Endothelial cell of umbilical vein (primary cell): ENCODE measurements at regions not wholly inside any gene's neighbourhood (a gene's known extent, or its start where the extent isn't known, plus 50 kb on each side); places are given as distances from the start of the nearest gene placed in this dataset.

Experiments used
- EZH2 ChIP-seq: IDR thresholded peaks from 2 replicates; pipeline ENCODE4 v1.6.1; 2012; ENCODE audit warnings: borderline replicate concordance, low read depth, mild to moderate bottlenecking, moderate library complexity, low read length, inconsistent platforms; ENCODE audit not compliant: severe bottlenecking
- FOS ChIP-seq: IDR thresholded peaks from 2 replicates; pipeline ENCODE4 v1.6.1; 2011; ENCODE audit warnings: mild to moderate bottlenecking, low read length, moderate library complexity, borderline replicate concordance; ENCODE audit not compliant: insufficient read depth
- GATA2 ChIP-seq: IDR thresholded peaks from 2 replicates; pipeline ENCODE4 v1.7.0; 2011; ENCODE audit warnings: low read depth, mild to moderate bottlenecking, moderate library complexity, mixed read lengths, low read length; ENCODE audit not compliant: insufficient read length, insufficient read depth
- JUN ChIP-seq: IDR thresholded peaks from 2 replicates; pipeline ENCODE4 v1.6.1; 2011; ENCODE audit warnings: borderline replicate concordance, low read depth; ENCODE audit not compliant: insufficient read length, insufficient read depth
- MYC ChIP-seq: IDR thresholded peaks from one replicate; pipeline ENCODE4 v1.6.1; 2011; ENCODE audit warnings: mild to moderate bottlenecking, low read depth, low read length
- POLR2A ChIP-seq: IDR thresholded peaks from 2 replicates; pipeline ENCODE4 v1.6.1; 2012; ENCODE audit warnings: low read depth, mild to moderate bottlenecking, control low read depth, low read length
- POLR2AphosphoS5 ChIP-seq: IDR thresholded peaks from 2 replicates; pipeline ENCODE4 v1.6.1; 2012; ENCODE audit warnings: low read depth, mild to moderate bottlenecking, control low read depth, low read length, moderate library complexity; ENCODE audit not compliant: insufficient read depth
- TF ChIP-seq, protein P1 (sequence below), 2 donors: IDR thresholded peaks; 1 replicate in 1 of 2; 2 replicates in 1 of 2; pipeline ENCODE4 v1.5.1; 2011; ENCODE audit warnings: low read length in 2 of 2, mild to moderate bottlenecking in 2 of 2, moderate library complexity in 2 of 2, control low read depth in 1 of 2, inconsistent platforms in 1 of 2, low read depth in 1 of 2; ENCODE audit not compliant: insufficient read depth in 1 of 2; ENCODE audit errors: extremely low read depth in 1 of 2
- TF ChIP-seq, protein P2 (sequence below): IDR thresholded peaks from 2 replicates; pipeline ENCODE4 v1.6.1; 2011; ENCODE audit not compliant: insufficient read depth, insufficient read length

DNA sequence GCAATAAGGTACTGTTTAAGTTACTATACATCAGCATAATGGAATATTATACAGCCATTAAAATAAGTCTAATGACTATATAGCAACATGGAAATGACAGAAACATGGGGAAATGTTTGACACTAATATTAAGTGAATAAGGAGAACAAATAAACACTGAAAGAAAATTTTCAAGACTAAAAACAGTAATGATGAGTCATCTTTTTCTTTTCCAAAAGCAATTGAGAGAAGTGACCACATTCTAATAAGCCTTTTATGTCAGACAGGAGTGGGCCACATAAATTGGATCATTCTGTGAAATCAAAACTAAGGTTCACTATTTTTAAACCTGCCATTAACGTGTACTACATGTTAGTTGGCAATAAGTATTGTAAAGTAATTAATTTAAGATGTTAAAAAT is 187.5 kb downstream of the AHR start:
- no peak for TF ChIP-seq POLR2A
- peak; percentile 22 for TF ChIP-seq FOS
- TF ChIP-seq, protein P1, sequence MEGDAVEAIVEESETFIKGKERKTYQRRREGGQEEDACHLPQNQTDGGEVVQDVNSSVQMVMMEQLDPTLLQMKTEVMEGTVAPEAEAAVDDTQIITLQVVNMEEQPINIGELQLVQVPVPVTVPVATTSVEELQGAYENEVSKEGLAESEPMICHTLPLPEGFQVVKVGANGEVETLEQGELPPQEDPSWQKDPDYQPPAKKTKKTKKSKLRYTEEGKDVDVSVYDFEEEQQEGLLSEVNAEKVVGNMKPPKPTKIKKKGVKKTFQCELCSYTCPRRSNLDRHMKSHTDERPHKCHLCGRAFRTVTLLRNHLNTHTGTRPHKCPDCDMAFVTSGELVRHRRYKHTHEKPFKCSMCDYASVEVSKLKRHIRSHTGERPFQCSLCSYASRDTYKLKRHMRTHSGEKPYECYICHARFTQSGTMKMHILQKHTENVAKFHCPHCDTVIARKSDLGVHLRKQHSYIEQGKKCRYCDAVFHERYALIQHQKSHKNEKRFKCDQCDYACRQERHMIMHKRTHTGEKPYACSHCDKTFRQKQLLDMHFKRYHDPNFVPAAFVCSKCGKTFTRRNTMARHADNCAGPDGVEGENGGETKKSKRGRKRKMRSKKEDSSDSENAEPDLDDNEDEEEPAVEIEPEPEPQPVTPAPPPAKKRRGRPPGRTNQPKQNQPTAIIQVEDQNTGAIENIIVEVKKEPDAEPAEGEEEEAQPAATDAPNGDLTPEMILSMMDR (IDR thresholded peaks at IDR 0.05; ENCODE audit: extremely low read depth in 1 of 2, insufficient read depth in 1 of 2, low read depth in 1 of 2, low read length in 2 of 2) = no peak
- TF ChIP-seq, protein P2, sequence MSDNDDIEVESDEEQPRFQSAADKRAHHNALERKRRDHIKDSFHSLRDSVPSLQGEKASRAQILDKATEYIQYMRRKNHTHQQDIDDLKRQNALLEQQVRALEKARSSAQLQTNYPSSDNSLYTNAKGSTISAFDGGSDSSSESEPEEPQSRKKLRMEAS = no peak
- TF ChIP-seq JUN = no peak
- TF ChIP-seq EZH2 = no peak
- no peak for TF ChIP-seq POLR2AphosphoS5
- TF ChIP-seq GATA2 = no peak
- TF ChIP-seq MYC = no peak
